ENCODE measurements at regions not wholly inside any gene's neighbourhood (a gene's known extent, or its start where the extent isn't known, plus 50 kb on each side); places are given as distances from the start of the nearest gene placed in this dataset.

GRCh38 chr6:4717124-4717523 lies 59.1 kb upstream of the CDYL start:
- no peak for TF ChIP-seq CTCF (IDR thresholded peaks at IDR 0.05)
- TF ChIP-seq POLR2A (IDR thresholded peaks at IDR 0.05) = no peak
- TF ChIP-seq POLR2AphosphoS5 (IDR thresholded peaks at IDR 0.05) = no peak

Measured in sigmoid colon (tissue), 4 donors.